ENCODE measurements at regions not wholly inside any gene's neighbourhood (a gene's known extent, or its start where the extent isn't known, plus 50 kb on each side); places are given as distances from the start of the nearest gene placed in this dataset.

- TF ChIP-seq POLR2A (IDR thresholded peaks at IDR 0.05) (no peak), CTCF (IDR thresholded peaks at IDR 0.05) (no peak)
These were observed 70.1 kb downstream of the ABCC12 start for GRCh38 chr16:48085729-48086128.
